ENCODE measurements at regions not wholly inside any gene's neighbourhood (a gene's known extent, or its start where the extent isn't known, plus 50 kb on each side); places are given as distances from the start of the nearest gene placed in this dataset.

- in situ Hi-C loops (cut with MboI; ENCODE audit: low pct_ligation_motif_present in 1 of 4, low pct_unique_long_range_greater_than_20kb in 1 of 4, low sequenced_read_pairs in 3 of 4) (no loop called here), intact Hi-C loops (cut with DNase I; ENCODE audit: low total_unique reads) (no loop called here)
- no peak for TF ChIP-seq POLR2A (IDR thresholded peaks at IDR 0.05)
- Histone ChIP-seq H3K36me3 (no peaks in the 10 kb centered on the region), H3K27ac (no peak overlapping the region), H3K4me3 (no peak overlapping the region), H3K27me3 (no peaks in the 10 kb centered on the region), H3K4me1 (no peaks in the 10 kb centered on the region), H3K9me3 (no peaks in the 10 kb centered on the region)
- 65 to 66% methylated on average over 3 to 4 of the region's 4 CpGs for WGBS, 2 donors (ENCODE audit: low coverage in 1 of 2)
- no peak for DNase-seq
Observed at GRCh38 chr4:89556601-89557305, 249.2 kb upstream of the GPRIN3 start.

- no peaks in the 10 kb centered on the region for H3K4me1 ChIP-seq
- in situ Hi-C loops (cut with MboI; ENCODE audit: low pct_ligation_motif_present in 1 of 4, low pct_unique_long_range_greater_than_20kb in 1 of 4, low sequenced_read_pairs in 3 of 4) (no loop called here), intact Hi-C loops (cut with DNase I; ENCODE audit: low total_unique reads) (loop anchor here (5.0 kb wide), 1 partner anchor 946 kb away; no protein-coding TSS in a partner anchor)
- TF ChIP-seq EP300 (IDR thresholded peaks at IDR 0.05; ENCODE audit: low read depth) (no peak), POLR2A (IDR thresholded peaks at IDR 0.05) (no peak), POLR2AphosphoS5 (IDR thresholded peaks at IDR 0.05) (no peak), CTCF (IDR thresholded peaks at IDR 0.05) (no peak)
- no peaks in the 10 kb centered on the region for H3K9me3 ChIP-seq
- 76 to 77% methylated on average over 3 of the region's 3 CpGs for WGBS, 2 donors (ENCODE audit: low coverage in 1 of 2)
- H3K27me3 ChIP-seq, result no peaks in the 10 kb centered on the region
- DNase-seq, result no peak
- H3K4me3 ChIP-seq, result no peak overlapping the region
- H3K27ac ChIP-seq, result no peak overlapping the region
- no peaks in the 10 kb centered on the region for H3K36me3 ChIP-seq
Observed at GRCh38 chr4:89551191-89551590, 243.6 kb upstream of the GPRIN3 start.

DNA sequence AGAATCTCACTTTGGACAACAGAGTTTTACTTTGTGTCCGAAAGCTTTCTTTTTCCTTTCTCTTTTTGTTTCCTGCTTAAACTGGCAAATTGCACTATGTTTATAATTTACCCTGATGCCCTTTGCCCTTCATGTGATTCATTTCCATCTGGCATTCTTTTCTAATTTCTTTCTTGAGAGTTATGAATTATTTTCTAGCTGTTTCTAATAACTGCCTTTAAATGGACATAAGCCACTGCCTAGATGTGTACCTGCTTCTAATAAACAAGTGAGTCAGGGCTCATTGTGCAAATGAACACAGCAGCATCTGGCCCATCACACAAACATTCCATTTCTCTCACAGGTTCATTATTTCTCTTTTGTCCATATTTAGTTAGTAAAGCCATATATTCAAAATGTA is 242.3 kb upstream of the GPRIN3 start:
- Histone ChIP-seq H3K4me3 (no peak overlapping the region), H3K9me3 (peaks cover 0 to 5% of the 10 kb centered on the region in 2 donors), H3K4me1 (no peaks in the 10 kb centered on the region), H3K27me3 (no peaks in the 10 kb centered on the region), H3K36me3 (no peaks in the 10 kb centered on the region), H3K27ac (no peak overlapping the region)
- WGBS, 2 donors (ENCODE audit: low coverage in 1 of 2), result 22 to 72% methylated on average over 1 of the region's 1 CpG
- intact Hi-C loops (cut with DNase I; ENCODE audit: low total_unique reads), result loop anchor here (5.0 kb wide), 1 partner anchor 947 kb away; no protein-coding TSS in a partner anchor
- in situ Hi-C loops (cut with MboI; ENCODE audit: low pct_ligation_motif_present in 1 of 4, low pct_unique_long_range_greater_than_20kb in 1 of 4, low sequenced_read_pairs in 3 of 4), result no loop called here
- no peak for DNase-seq
- TF ChIP-seq CTCF (IDR thresholded peaks at IDR 0.05) (no peak), EP300 (IDR thresholded peaks at IDR 0.05; ENCODE audit: low read depth) (no peak), POLR2A (IDR thresholded peaks at IDR 0.05) (no peak)

DNA sequence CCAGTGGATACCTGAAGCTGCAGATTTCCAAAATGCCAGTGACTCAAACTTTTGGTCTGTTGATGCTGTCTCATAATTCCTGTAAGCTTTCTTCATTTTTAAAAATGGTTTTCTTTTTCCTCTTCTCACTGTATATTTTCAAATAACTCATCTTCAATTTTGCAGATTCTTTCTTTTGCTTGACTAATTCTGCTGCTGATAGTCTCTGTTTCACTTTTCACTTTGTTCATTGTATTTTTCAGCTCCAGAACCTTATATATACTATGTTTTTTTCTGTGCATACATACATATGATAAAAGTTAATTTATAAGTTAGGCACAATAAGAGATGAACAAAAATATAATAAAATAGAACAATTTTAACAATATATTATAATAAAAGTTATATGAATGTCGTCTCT is 237.7 kb upstream of the GPRIN3 start:
- Histone ChIP-seq H3K27me3 (no peaks in the 10 kb centered on the region), H3K27ac (no peak overlapping the region), H3K9me3 (peaks cover 0 to 8% of the 10 kb centered on the region in 2 donors), H3K36me3 (no peaks in the 10 kb centered on the region), H3K4me3 (no peak overlapping the region), H3K4me1 (no peaks in the 10 kb centered on the region)
- DNase-seq, result no peak
- intact Hi-C loops (cut with DNase I; ENCODE audit: low total_unique reads) (no loop called here), in situ Hi-C loops (cut with MboI; ENCODE audit: low pct_ligation_motif_present in 1 of 4, low pct_unique_long_range_greater_than_20kb in 1 of 4, low sequenced_read_pairs in 3 of 4) (no loop called here)
- TF ChIP-seq POLR2AphosphoS5 (IDR thresholded peaks at IDR 0.05), result no peak
- TF ChIP-seq CTCF (IDR thresholded peaks at IDR 0.05), result no peak
- no peak for TF ChIP-seq POLR2A (IDR thresholded peaks at IDR 0.05)
- no peak for TF ChIP-seq EP300 (IDR thresholded peaks at IDR 0.05; ENCODE audit: low read depth)
- 87 to 89% methylated on average over 1 of the region's 1 CpG for WGBS, 2 donors (ENCODE audit: low coverage in 1 of 2)

DNA sequence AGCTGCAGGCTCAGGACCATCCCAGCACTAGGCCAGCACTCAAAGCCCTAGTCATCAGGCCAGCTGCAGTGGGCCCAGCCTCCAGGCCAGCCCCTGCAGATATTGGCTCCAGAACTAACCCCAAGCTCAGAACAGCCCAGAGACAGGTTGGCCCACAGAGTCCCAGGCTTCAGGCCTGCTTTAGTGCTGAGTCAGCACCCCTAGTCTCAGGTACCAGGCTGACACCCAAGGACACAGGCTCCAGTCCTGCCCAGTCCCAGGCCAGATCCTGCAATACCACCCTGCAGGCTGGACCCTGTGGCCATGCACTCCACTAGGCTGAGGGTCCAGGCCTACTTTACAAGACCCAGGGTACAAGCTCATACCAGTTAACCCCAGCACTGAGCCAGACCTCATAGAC is 234.4 kb upstream of the GPRIN3 start:
- Histone ChIP-seq H3K27ac (no peak overlapping the region), H3K4me1 (no peaks in the 10 kb centered on the region), H3K36me3 (no peaks in the 10 kb centered on the region), H3K4me3 (no peak overlapping the region), H3K27me3 (no peaks in the 10 kb centered on the region), H3K9me3 (peaks cover 0 to 8% of the 10 kb centered on the region in 2 donors)
- TF ChIP-seq CTCF (IDR thresholded peaks at IDR 0.05) (no peak), POLR2AphosphoS5 (IDR thresholded peaks at IDR 0.05) (no peak), POLR2A (IDR thresholded peaks at IDR 0.05) (no peak), EP300 (IDR thresholded peaks at IDR 0.05; ENCODE audit: low read depth) (no peak)
- in situ Hi-C loops (cut with MboI; ENCODE audit: low pct_ligation_motif_present in 1 of 4, low pct_unique_long_range_greater_than_20kb in 1 of 4, low sequenced_read_pairs in 3 of 4) (no loop called here), intact Hi-C loops (cut with DNase I; ENCODE audit: low total_unique reads) (no loop called here)
- no peak for DNase-seq

Data from transverse colon (tissue), 4 donors.